ENCODE measurements at regions not wholly inside any gene's neighbourhood (a gene's known extent, or its start where the extent isn't known, plus 50 kb on each side); places are given as distances from the start of the nearest gene placed in this dataset.

DNA sequence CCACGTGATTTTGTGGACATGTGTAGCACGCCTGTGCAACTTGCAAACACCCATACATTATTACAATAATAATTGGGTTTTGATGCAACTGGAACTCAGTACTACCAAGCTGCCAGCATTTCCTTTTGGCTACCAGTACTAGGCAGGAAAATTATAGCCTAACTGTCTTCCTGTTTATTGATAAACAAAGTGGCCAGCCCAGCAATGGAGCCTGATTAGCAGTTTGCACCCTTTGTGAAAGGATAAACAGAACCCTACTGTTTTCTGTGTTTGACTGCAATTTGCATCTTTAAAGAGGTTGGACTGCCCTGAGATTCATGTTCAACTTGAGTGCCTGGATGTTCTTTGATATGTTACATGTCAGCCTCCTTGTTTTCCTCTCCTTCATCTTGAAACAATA is 173.9 kb downstream of the ZIC5 start:
- TF ChIP-seq, protein P1, sequence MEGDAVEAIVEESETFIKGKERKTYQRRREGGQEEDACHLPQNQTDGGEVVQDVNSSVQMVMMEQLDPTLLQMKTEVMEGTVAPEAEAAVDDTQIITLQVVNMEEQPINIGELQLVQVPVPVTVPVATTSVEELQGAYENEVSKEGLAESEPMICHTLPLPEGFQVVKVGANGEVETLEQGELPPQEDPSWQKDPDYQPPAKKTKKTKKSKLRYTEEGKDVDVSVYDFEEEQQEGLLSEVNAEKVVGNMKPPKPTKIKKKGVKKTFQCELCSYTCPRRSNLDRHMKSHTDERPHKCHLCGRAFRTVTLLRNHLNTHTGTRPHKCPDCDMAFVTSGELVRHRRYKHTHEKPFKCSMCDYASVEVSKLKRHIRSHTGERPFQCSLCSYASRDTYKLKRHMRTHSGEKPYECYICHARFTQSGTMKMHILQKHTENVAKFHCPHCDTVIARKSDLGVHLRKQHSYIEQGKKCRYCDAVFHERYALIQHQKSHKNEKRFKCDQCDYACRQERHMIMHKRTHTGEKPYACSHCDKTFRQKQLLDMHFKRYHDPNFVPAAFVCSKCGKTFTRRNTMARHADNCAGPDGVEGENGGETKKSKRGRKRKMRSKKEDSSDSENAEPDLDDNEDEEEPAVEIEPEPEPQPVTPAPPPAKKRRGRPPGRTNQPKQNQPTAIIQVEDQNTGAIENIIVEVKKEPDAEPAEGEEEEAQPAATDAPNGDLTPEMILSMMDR (IDR thresholded peaks at IDR 0.05; ENCODE audit: low read depth, low read length) = no peak

GRCh38 chr13:99796175-99796819 is 175.3 kb downstream of the ZIC5 start:
- peak; percentile 30 to 41 for DNase-seq (ENCODE audit: low read depth in 2 of 2)
- H3K4me3 ChIP-seq (replicated peaks in 1 of 2; ENCODE audit: low read depth in 2 of 2, low read length in 2 of 2) = no peak overlapping the region
- TF ChIP-seq, protein P1 (IDR thresholded peaks at IDR 0.05; ENCODE audit: low read depth, low read length) = no peak

More for the DNA sequence above, 173.9 kb downstream of the ZIC5 start:
- H3K4me3 ChIP-seq (replicated peaks in 1 of 2; ENCODE audit: low read depth in 2 of 2, low read length in 2 of 2) = no peak overlapping the region
- no peak for DNase-seq (ENCODE audit: low read depth in 2 of 2)

- no peak overlapping the region for H3K4me3 ChIP-seq (replicated peaks in 1 of 2; ENCODE audit: low read depth in 2 of 2, low read length in 2 of 2)
- no peak for DNase-seq (ENCODE audit: low read depth in 2 of 2)
- TF ChIP-seq, protein P1 (IDR thresholded peaks at IDR 0.05; ENCODE audit: low read depth, low read length) = no peak
Observed at GRCh38 chr13:99792079-99792921, 179.3 kb downstream of the ZIC5 start.

GRCh38 chr13:99782669-99783068 is 188.9 kb downstream of the ZIC5 start:
- DNase-seq (ENCODE audit: low read depth in 2 of 2) = no peak
- H3K4me3 ChIP-seq (replicated peaks in 1 of 2; ENCODE audit: low read depth in 2 of 2, low read length in 2 of 2) = no peak overlapping the region
- TF ChIP-seq, protein P1 (IDR thresholded peaks at IDR 0.05; ENCODE audit: low read depth, low read length) = no peak

- no peak overlapping the region for H3K4me3 ChIP-seq (replicated peaks in 1 of 2; ENCODE audit: low read depth in 2 of 2, low read length in 2 of 2)
- TF ChIP-seq, protein P1 (IDR thresholded peaks at IDR 0.05; ENCODE audit: low read depth, low read length) = no peak
- DNase-seq (ENCODE audit: low read depth in 2 of 2) = no peak
Observed at GRCh38 chr13:99778500-99778899, 193.1 kb downstream of the ZIC5 start.

GRCh38 chr13:99777873-99778272 is 193.7 kb downstream of the ZIC5 start:
- TF ChIP-seq, protein P1 (IDR thresholded peaks at IDR 0.05; ENCODE audit: low read depth, low read length) = no peak

More at GRCh38 chr13:99777873-99778272, 193.7 kb downstream of the ZIC5 start:
- H3K4me3 ChIP-seq (replicated peaks in 1 of 2; ENCODE audit: low read depth in 2 of 2, low read length in 2 of 2) = no peak overlapping the region
- DNase-seq (ENCODE audit: low read depth in 2 of 2) = no peak

Data from cardiac fibroblast (primary cell).